Right cardiac atrium (tissue), 5 donors: ENCODE measurements at regions not wholly inside any gene's neighbourhood (a gene's known extent, or its start where the extent isn't known, plus 50 kb on each side); places are given as distances from the start of the nearest gene placed in this dataset.
A peak's percentile ranks its signal among the peaks of the same experiment; 100 is the strongest.

Source experiments
- ATAC-seq, 2 donors: fragments of 200-7000 bp; cut with Tn5 transposase; one replicate each; pipeline versions ENCODE4 v1.8.0 to v1.9.1; 2020; ENCODE audit warnings: moderate library complexity in 2 of 2, mild to moderate bottlenecking in 1 of 2
- DNase-seq, 3 donors: peaks; one replicate each; pipeline ENCODE4 v3.0.0-alpha.2; 2020
- H3K27ac ChIP-seq: one replicate; pipeline ENCODE4 v1.5.1; 2013; ENCODE audit warnings: mild to moderate bottlenecking, low read length, control low read depth, moderate library complexity
- H3K27me3 ChIP-seq: one replicate; pipeline ENCODE4 v1.6.1; 2013; ENCODE audit not compliant: control insufficient read depth, insufficient read depth
- H3K4me1 ChIP-seq: one replicate; pipeline ENCODE4 v1.6.1; 2013; ENCODE audit warnings: low read length; ENCODE audit not compliant: control insufficient read depth, insufficient read depth
- H3K4me3 ChIP-seq: one replicate; pipeline ENCODE4 v1.5.1; 2013; ENCODE audit warnings: low read length, control low read depth
- H3K9me3 ChIP-seq: one replicate; pipeline ENCODE4 v1.6.1; 2013; ENCODE audit warnings: low read length; ENCODE audit not compliant: control insufficient read depth
- WGBS: extraction: QIAGEN DNeasy Blood & Tissue Kit; methylation state at CpG from one replicate; pipeline ENCODE4 v1.1.7; 2013; 5-methylcytosine and 5-hydroxymethylcytosine counted together
- intact Hi-C, 4 donors: fragments of 100-400 bp; cut with DNase I; formaldehyde crosslinking; loops; one replicate each; pipeline versions ENCODE4 v1.11.0 to v1.14.0; 2022 to 2023
- donor health status: healthy with polysubstance abuse.
- donor health status: DM: no; HTN: yes; CAD: no.
- donor health status: DM: no; HTN: no; CAD: no.
- donor health status: DM: no; HTN: yes; CAD: no; lungs with severe emphysema.
- donor health status: DM: yes; HTN: yes; CAD: no.

- ATAC-seq (no peak), DNase-seq (no peak)
- intact Hi-C loops, result no loop called here
Observed at GRCh38 chr19:42662712-42663111, 68.0 kb upstream of the CEACAM8 start.

GRCh38 chr19:42660353-42660752 lies 65.6 kb upstream of the CEACAM8 start:
- H3K4me1 ChIP-seq, result no peaks in the 10 kb centered on the region
- intact Hi-C loops, result no loop called here
- WGBS, result 89% methylated on average over 1 of the region's 1 CpG
- no peak overlapping the region for H3K4me3 ChIP-seq
- no peak overlapping the region for H3K27ac ChIP-seq
- H3K9me3 ChIP-seq, result peaks cover 2% of the 10 kb centered on the region
- H3K27me3 ChIP-seq, result no peaks in the 10 kb centered on the region
- DNase-seq, result no peak
- no peak for ATAC-seq

More at GRCh38 chr19:42662712-42663111, 68.0 kb upstream of the CEACAM8 start:
- no peaks in the 10 kb centered on the region for H3K4me1 ChIP-seq
- peaks cover 2% of the 10 kb centered on the region for H3K9me3 ChIP-seq
- H3K27me3 ChIP-seq, result no peaks in the 10 kb centered on the region
- WGBS, result 33% methylated on average over 2 of the region's 2 CpGs
- no peak overlapping the region for H3K27ac ChIP-seq
- H3K4me3 ChIP-seq, result no peak overlapping the region

- no peak for ATAC-seq
- intact Hi-C loops, result no loop called here
- H3K4me3 ChIP-seq, result no peak overlapping the region
- no peaks in the 10 kb centered on the region for H3K4me1 ChIP-seq
- DNase-seq, result no peak
- 13% methylated on average over 1 of the region's 1 CpG for WGBS
- H3K9me3 ChIP-seq, result peaks cover 2% of the 10 kb centered on the region
- H3K27ac ChIP-seq, result no peak overlapping the region
- no peaks in the 10 kb centered on the region for H3K27me3 ChIP-seq
Observed at GRCh38 chr19:42658076-42658475, 63.4 kb upstream of the CEACAM8 start.

- no peak overlapping the region for H3K4me3 ChIP-seq
- DNase-seq (no peak), ATAC-seq (no peak)
- WGBS, result 57% methylated on average over 1 of the region's 1 CpG
- no peaks in the 10 kb centered on the region for H3K4me1 ChIP-seq
- H3K9me3 ChIP-seq, result peaks cover 2% of the 10 kb centered on the region
- H3K27me3 ChIP-seq, result no peaks in the 10 kb centered on the region
- intact Hi-C loops, result no loop called here
- no peak overlapping the region for H3K27ac ChIP-seq
Observed at GRCh38 chr19:42657556-42657955, 62.8 kb upstream of the CEACAM8 start.

- peak in 1 of 3 donors; percentile 50 for DNase-seq
- Histone ChIP-seq H3K27me3 (no peaks in the 10 kb centered on the region), H3K9me3 (peaks cover 2% of the 10 kb centered on the region), H3K4me1 (no peaks in the 10 kb centered on the region), H3K27ac (no peak overlapping the region), H3K4me3 (no peak overlapping the region)
- WGBS, result 68% methylated on average over 1 of the region's 1 CpG
- ATAC-seq, result no peak
- intact Hi-C loops, result no loop called here
Observed at GRCh38 chr19:42655748-42656147, 61.0 kb upstream of the CEACAM8 start.

- DNase-seq (no peak), ATAC-seq (no peak)
- whole genome bisulfite sequencing, result 38% methylated on average over 1 of the region's 1 CpG
- Histone ChIP-seq H3K4me3 (no peak overlapping the region), H3K9me3 (peaks cover under 1% of the 10 kb centered on the region), H3K4me1 (no peaks in the 10 kb centered on the region), H3K27me3 (no peaks in the 10 kb centered on the region), H3K27ac (no peak overlapping the region)
- intact Hi-C loops, result no loop called here
Observed at GRCh38 chr19:42653841-42654240, 59.1 kb upstream of the CEACAM8 start.

- no peaks in the 10 kb centered on the region for H3K4me1 ChIP-seq
- no peaks in the 10 kb centered on the region for H3K9me3 ChIP-seq
- DNase-seq (no peak), ATAC-seq (no peak)
- intact Hi-C loops, result no loop called here
- 80% methylated on average over 8 of the region's 8 CpGs for WGBS
- H3K27me3 ChIP-seq, result no peaks in the 10 kb centered on the region
- no peak overlapping the region for H3K4me3 ChIP-seq
- H3K27ac ChIP-seq, result no peak overlapping the region
Observed at GRCh38 chr19:42652021-42652420, 57.3 kb upstream of the CEACAM8 start.
